Tibial nerve (tissue), 4 donors: ENCODE measurements at regions not wholly inside any gene's neighbourhood (a gene's known extent, or its start where the extent isn't known, plus 50 kb on each side); places are given as distances from the start of the nearest gene placed in this dataset.

Experiments
- EP300 ChIP-seq, 2 donors: sonication (generic); formaldehyde crosslinking; IDR thresholded peaks; one replicate each; pipeline ENCODE4 v1.6.1; 2017; ENCODE audit warnings: antibody characterized with exemption in 2 of 2, mild to moderate bottlenecking in 1 of 2
- POLR2A ChIP-seq, 2 donors: fragments of 450-650 bp; IDR thresholded peaks; one replicate each; pipeline ENCODE4 v1.6.1; 2017; ENCODE audit warnings: antibody characterized with exemption in 2 of 2, mild to moderate bottlenecking in 2 of 2, moderate library complexity in 2 of 2
- TF ChIP-seq, protein P1 (sequence below), 5 experiments: fragments of 200-600 bp in 3 of 5; fragments of 450-650 bp in 2 of 5; sonication (generic) in 3 of 5; IDR thresholded peaks; one replicate each; pipeline ENCODE4 v1.5.1; 2016 to 2019; ENCODE audit warnings: antibody characterized with exemption in 5 of 5, mild to moderate bottlenecking in 3 of 5, moderate library complexity in 2 of 5

DNA sequence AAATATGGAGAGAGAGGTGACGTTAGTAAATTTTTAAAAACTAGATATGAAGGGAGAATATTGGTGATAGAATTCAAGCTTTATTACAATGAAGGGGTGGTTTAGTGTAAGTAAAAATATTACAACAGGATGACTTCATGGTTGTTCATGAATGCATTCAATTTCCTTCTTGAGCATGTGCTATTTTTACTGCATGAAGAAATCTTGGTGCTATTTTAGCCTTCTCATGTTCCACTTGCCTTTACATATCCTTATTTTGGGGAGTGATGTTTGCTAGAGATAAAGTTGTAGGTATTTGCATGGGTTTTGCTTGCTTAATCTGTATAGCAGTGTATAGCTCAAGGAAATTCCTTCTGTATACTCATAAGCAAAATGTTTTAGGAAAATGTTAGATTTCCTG is 195.0 kb upstream of the MMADHC start:
- TF ChIP-seq, protein P1, sequence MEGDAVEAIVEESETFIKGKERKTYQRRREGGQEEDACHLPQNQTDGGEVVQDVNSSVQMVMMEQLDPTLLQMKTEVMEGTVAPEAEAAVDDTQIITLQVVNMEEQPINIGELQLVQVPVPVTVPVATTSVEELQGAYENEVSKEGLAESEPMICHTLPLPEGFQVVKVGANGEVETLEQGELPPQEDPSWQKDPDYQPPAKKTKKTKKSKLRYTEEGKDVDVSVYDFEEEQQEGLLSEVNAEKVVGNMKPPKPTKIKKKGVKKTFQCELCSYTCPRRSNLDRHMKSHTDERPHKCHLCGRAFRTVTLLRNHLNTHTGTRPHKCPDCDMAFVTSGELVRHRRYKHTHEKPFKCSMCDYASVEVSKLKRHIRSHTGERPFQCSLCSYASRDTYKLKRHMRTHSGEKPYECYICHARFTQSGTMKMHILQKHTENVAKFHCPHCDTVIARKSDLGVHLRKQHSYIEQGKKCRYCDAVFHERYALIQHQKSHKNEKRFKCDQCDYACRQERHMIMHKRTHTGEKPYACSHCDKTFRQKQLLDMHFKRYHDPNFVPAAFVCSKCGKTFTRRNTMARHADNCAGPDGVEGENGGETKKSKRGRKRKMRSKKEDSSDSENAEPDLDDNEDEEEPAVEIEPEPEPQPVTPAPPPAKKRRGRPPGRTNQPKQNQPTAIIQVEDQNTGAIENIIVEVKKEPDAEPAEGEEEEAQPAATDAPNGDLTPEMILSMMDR (IDR thresholded peaks at IDR 0.05) = no peak
- TF ChIP-seq POLR2A (IDR thresholded peaks at IDR 0.05) (no peak), EP300 (IDR thresholded peaks at IDR 0.05) (no peak)
